ENCODE measurements at regions not wholly inside any gene's neighbourhood (a gene's known extent, or its start where the extent isn't known, plus 50 kb on each side); places are given as distances from the start of the nearest gene placed in this dataset.
"Not testable (repeated sequence)": the region's sequence is repeated elsewhere in the genome, so short reads cannot be mapped to it uniquely, and the experiment has no call there.

DNA sequence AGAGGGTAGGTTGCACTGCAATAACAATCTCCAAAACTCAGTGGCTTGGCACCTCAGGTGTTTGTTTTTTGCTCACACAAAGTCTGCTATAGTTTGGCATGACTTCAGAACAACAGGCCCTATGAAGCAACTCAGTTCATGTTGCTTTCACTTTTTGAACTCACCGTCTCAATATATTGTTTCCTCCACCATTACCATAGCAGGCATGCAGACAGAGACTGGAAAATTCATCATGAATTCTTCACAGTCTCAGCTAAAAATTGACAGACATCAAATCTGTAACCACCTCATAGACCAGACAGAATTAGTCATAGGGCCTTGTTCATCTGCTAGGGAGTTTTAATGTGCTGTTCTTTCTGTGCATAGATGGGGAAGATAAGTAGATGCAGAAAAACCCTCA lies 161.4 kb upstream of the POU1F1 start:
- no peaks in the 10 kb centered on the region for H3K27me3 ChIP-seq (replicated peaks; ENCODE audit: insufficient read depth, low read depth, low read length, poor library complexity)
- no peak for DNase-seq (ENCODE audit: low spot score)
- H3K4me1 ChIP-seq (ENCODE audit: insufficient read depth, low read length, poor library complexity, severe bottlenecking): no peaks in the 10 kb centered on the region
- intact Hi-C loops (cut with micrococcal nuclease; ENCODE audit: unreplicated experiment): no loop called here
- no peaks in the 10 kb centered on the region for H3K9me3 ChIP-seq (ENCODE audit: low read depth, low read length, poor library complexity, severe bottlenecking)
- ChIA-PET POLR2A (ENCODE audit: low non-redundant PET) (no interaction called here), CTCF (no interaction called here)
- no peak overlapping the region for H3K27ac ChIP-seq (ENCODE audit: low read depth, low read length, poor library complexity, severe bottlenecking)
- H3K4me3 ChIP-seq (ENCODE audit: low read depth, low read length, poor library complexity, severe bottlenecking): no peak overlapping the region
- BruUV-seq (replicated peaks): no TSS peak
- H3K36me3 ChIP-seq (ENCODE audit: insufficient read depth, low read length, poor library complexity, severe bottlenecking): no peaks in the 10 kb centered on the region
- TF ChIP-seq, protein P1, sequence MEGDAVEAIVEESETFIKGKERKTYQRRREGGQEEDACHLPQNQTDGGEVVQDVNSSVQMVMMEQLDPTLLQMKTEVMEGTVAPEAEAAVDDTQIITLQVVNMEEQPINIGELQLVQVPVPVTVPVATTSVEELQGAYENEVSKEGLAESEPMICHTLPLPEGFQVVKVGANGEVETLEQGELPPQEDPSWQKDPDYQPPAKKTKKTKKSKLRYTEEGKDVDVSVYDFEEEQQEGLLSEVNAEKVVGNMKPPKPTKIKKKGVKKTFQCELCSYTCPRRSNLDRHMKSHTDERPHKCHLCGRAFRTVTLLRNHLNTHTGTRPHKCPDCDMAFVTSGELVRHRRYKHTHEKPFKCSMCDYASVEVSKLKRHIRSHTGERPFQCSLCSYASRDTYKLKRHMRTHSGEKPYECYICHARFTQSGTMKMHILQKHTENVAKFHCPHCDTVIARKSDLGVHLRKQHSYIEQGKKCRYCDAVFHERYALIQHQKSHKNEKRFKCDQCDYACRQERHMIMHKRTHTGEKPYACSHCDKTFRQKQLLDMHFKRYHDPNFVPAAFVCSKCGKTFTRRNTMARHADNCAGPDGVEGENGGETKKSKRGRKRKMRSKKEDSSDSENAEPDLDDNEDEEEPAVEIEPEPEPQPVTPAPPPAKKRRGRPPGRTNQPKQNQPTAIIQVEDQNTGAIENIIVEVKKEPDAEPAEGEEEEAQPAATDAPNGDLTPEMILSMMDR (conservative IDR thresholded peaks at IDR 0.05; ENCODE audit: low read depth, low read length): no peak
- no peak for TF ChIP-seq EZH2 (IDR thresholded peaks at IDR 0.05; ENCODE audit: borderline replicate concordance, low read depth, low read length, poor library complexity, severe bottlenecking)

DNA sequence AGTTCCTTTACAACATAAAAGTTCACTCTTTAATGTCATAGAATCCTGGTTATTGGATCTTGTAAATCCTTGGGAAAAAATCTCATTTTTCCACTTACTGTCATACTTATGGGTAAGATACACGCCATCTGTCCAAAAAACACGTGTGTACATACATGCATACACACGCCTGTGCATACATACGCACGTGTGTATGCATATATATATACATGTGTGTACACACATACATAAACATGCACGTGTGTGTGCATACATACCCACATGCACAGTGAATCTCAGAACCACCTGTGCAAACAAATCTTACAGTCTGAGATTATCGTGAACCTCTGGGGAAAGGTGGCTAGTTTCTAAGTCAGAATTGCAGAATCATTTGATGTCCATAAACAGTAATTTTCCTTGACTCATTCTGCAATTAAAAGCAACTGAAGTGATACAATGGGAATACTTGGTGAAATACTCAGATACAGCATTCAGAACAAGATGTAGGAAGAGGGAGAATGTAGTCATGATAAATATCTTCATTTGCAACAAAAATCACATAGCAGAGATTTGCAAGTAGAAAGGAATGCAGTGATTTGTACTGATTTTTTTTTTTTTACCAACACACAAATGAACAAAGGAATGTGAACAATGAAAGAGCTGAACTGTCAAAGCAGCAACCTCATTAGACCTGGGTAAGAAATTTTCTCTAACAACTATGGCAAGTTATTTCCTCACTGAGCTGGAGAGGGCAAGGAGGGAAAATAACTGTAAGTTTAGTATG lies 160.6 kb upstream of the POU1F1 start:
- TF ChIP-seq, protein P1 (conservative IDR thresholded peaks at IDR 0.05; ENCODE audit: low read depth, low read length): no peak
- no TSS peak for BruUV-seq (replicated peaks)
- POLR2A ChIA-PET (ENCODE audit: low non-redundant PET): no interaction called here
- Histone ChIP-seq H3K27ac (ENCODE audit: low read depth, low read length, poor library complexity, severe bottlenecking) (no peak overlapping the region), H3K4me1 (ENCODE audit: insufficient read depth, low read length, poor library complexity, severe bottlenecking) (no peaks in the 10 kb centered on the region), H3K4me3 (ENCODE audit: low read depth, low read length, poor library complexity, severe bottlenecking) (no peak overlapping the region), H3K9me3 (ENCODE audit: low read depth, low read length, poor library complexity, severe bottlenecking) (no peaks in the 10 kb centered on the region), H3K27me3 (replicated peaks; ENCODE audit: insufficient read depth, low read depth, low read length, poor library complexity) (no peaks in the 10 kb centered on the region), H3K36me3 (ENCODE audit: insufficient read depth, low read length, poor library complexity, severe bottlenecking) (no peaks in the 10 kb centered on the region)
- CTCF ChIA-PET: no interaction called here
- DNase-seq (ENCODE audit: low spot score): no peak
- intact Hi-C loops (cut with micrococcal nuclease; ENCODE audit: unreplicated experiment): no loop called here

DNA sequence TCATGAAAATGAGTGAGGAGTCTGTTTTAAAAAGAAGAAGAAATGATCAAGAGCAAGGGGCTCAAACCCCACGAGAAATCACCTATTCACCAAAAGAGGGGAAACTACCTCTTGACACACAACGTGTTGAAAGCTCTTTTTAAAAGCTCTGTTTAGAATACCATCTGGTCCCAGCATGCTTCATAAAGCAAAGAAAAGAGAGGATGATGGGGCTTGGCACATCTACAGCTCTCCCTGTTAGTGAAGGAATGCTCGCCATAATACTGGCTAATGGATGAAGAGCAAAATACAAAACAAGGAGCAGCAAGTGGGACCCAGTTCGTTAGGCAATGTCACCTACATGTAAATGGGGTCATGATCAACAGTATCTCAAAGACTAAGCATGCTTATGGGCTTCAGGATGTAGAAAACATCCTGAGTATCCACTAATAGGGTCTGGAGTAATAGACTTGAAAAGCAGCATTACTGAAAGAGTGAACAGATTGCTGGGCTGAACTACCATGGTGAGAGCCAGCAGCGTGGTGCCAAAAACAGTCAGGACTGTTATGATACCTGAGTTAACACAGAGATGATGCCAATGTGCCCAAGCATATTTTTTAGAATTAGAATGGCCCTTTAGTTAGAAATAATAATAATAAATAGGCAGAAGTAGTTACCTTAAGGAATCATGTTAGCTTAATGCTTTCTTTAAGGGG lies 159.7 kb upstream of the POU1F1 start:
- no peak for DNase-seq (ENCODE audit: low spot score)
- no peaks in the 10 kb centered on the region for H3K4me1 ChIP-seq (ENCODE audit: insufficient read depth, low read length, poor library complexity, severe bottlenecking)
- BruUV-seq (replicated peaks): no TSS peak
- intact Hi-C loops (cut with micrococcal nuclease; ENCODE audit: unreplicated experiment): no loop called here
- H3K27me3 ChIP-seq (replicated peaks; ENCODE audit: insufficient read depth, low read depth, low read length, poor library complexity): no peaks in the 10 kb centered on the region
- no peak overlapping the region for H3K4me3 ChIP-seq (ENCODE audit: low read depth, low read length, poor library complexity, severe bottlenecking)
- ChIA-PET POLR2A (ENCODE audit: low non-redundant PET) (no interaction called here), CTCF (no interaction called here)
- no peak overlapping the region for H3K27ac ChIP-seq (ENCODE audit: low read depth, low read length, poor library complexity, severe bottlenecking)
- TF ChIP-seq EZH2 (IDR thresholded peaks at IDR 0.05; ENCODE audit: borderline replicate concordance, low read depth, low read length, poor library complexity, severe bottlenecking): no peak
- TF ChIP-seq, protein P1 (conservative IDR thresholded peaks at IDR 0.05; ENCODE audit: low read depth, low read length): no peak
- no peaks in the 10 kb centered on the region for H3K9me3 ChIP-seq (ENCODE audit: low read depth, low read length, poor library complexity, severe bottlenecking)
- H3K36me3 ChIP-seq (ENCODE audit: insufficient read depth, low read length, poor library complexity, severe bottlenecking): no peaks in the 10 kb centered on the region

DNA sequence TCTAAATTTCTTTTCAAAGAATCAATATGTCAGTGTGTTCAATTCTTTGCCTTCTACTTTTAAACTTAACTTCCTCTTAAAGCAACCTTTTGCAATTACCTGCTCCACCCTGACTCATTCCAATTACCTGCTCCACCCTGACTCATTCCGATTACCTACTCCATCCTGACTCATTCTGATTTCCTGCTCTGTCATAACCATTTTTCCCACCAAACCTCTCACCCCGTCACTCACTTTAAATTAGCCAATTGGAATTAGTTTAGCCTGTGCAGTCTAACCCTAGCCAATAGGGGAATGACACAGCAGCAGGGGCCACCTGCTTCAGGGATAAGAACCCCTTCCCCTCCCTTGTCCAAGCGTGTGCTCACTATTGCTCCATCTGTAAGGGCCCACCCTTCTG lies 157.1 kb upstream of the POU1F1 start:
- intact Hi-C loops (cut with micrococcal nuclease; ENCODE audit: unreplicated experiment); H3K4me1 ChIP-seq (ENCODE audit: insufficient read depth, low read length, poor library complexity, severe bottlenecking); BruUV-seq (replicated peaks); H3K27me3 ChIP-seq (replicated peaks; ENCODE audit: insufficient read depth, low read depth, low read length, poor library complexity); POLR2A ChIA-PET (ENCODE audit: low non-redundant PET); DNase-seq (ENCODE audit: low spot score); CTCF ChIA-PET; H3K9me3 ChIP-seq (ENCODE audit: low read depth, low read length, poor library complexity, severe bottlenecking); H3K27ac ChIP-seq (ENCODE audit: low read depth, low read length, poor library complexity, severe bottlenecking); H3K4me3 ChIP-seq (ENCODE audit: low read depth, low read length, poor library complexity, severe bottlenecking); H3K36me3 ChIP-seq (ENCODE audit: insufficient read depth, low read length, poor library complexity, severe bottlenecking): not testable (repeated sequence)
